Heart left ventricle (tissue), 16 donors: ENCODE measurements at regions not wholly inside any gene's neighbourhood (a gene's known extent, or its start where the extent isn't known, plus 50 kb on each side); places are given as distances from the start of the nearest gene placed in this dataset.

Experiments
- ATAC-seq, 4 donors: fragments of 200-7000 bp; cut with Tn5 transposase; one replicate each; pipeline ENCODE4 v1.9.1; 2020 to 2022; ENCODE audit warnings: moderate library complexity in 4 of 4, mild to moderate bottlenecking in 3 of 4, moderate number of reproducible peaks in 1 of 4
- DNase-seq, 5 donors: peaks; one replicate each; pipeline ENCODE4 v3.0.0-alpha.2; 2020
- H3K27ac ChIP-seq, 12 donors: fragments of 200-600 bp; sonication (generic) in 4 of 12; one replicate each; pipeline versions ENCODE4 v1.5.0 to v1.8.0; 2016 to 2022; ENCODE audit warnings: mild to moderate bottlenecking in 2 of 12
- H3K27me3 ChIP-seq, 9 donors: fragments of 200-600 bp; sonication (generic) in 2 of 9; one replicate each; pipeline versions ENCODE4 v1.5.1 to v1.8.0; 2016 to 2022; ENCODE audit warnings: mild to moderate bottlenecking in 3 of 9
- H3K36me3 ChIP-seq, 9 donors: fragments of 200-600 bp; sonication (generic) in 2 of 9; one replicate each; pipeline versions ENCODE4 v1.5.0 to v1.8.0; 2018 to 2022; ENCODE audit warnings: mild to moderate bottlenecking in 2 of 9
- H3K4me1 ChIP-seq, 12 donors: fragments of 200-600 bp; sonication (generic) in 4 of 12; one replicate each; pipeline versions ENCODE4 v1.5.0 to v1.8.0; 2016 to 2022; ENCODE audit warnings: mild to moderate bottlenecking in 3 of 12
- H3K4me3 ChIP-seq, 12 donors: fragments of 200-600 bp; sonication (generic) in 4 of 12; one replicate each; pipeline versions ENCODE4 v1.5.0 to v1.8.0; 2017 to 2022; ENCODE audit warnings: mild to moderate bottlenecking in 9 of 12, moderate library complexity in 4 of 12
- H3K9me3 ChIP-seq, 12 donors: fragments of 200-600 bp; sonication (generic) in 4 of 12; one replicate each; pipeline versions ENCODE4 v1.5.0 to v1.8.0; 2016 to 2022; ENCODE audit warnings: mild to moderate bottlenecking in 1 of 12
- CTCF ChIP-seq, 12 donors: fragments of 200-600 bp; sonication (generic) in 4 of 12; IDR thresholded peaks; one replicate each; pipeline versions ENCODE4 v1.5.0 to v1.8.0; 2018 to 2022; ENCODE audit warnings: antibody characterized with exemption in 12 of 12, mild to moderate bottlenecking in 5 of 12
- POLR2A ChIP-seq, 2 donors: fragments of 450-650 bp; IDR thresholded peaks; one replicate each; pipeline ENCODE4 v1.6.1; 2017; ENCODE audit warnings: antibody characterized with exemption in 2 of 2, mild to moderate bottlenecking in 2 of 2, moderate library complexity in 2 of 2
- WGBS, 4 donors: extraction: QIAGEN DNeasy Blood & Tissue Kit in 2 of 4; methylation state at CpG; one replicate each; pipeline versions ENCODE4 v1.1.5 to v1.1.7; 2013 to 2018; 5-methylcytosine and 5-hydroxymethylcytosine counted together
- intact Hi-C, 10 donors: fragments of 100-400 bp; cut with DNase I; formaldehyde crosslinking; loops; one replicate each; pipeline versions ENCODE4 v1.11.1 to v1.14.2; 2022
- donor health status: ischemic (EF 13 %, LVEDD 7.1; RV severe dilation, severe dysfunction).
- donor health status: healthy with polysubstance abuse.
- donor health status: DM: no; HTN: yes; CAD: no.
- donor health status: DM: no; HTN: no; CAD: no.
- donor health status: ischemic (EF 25% LVEDD 6.9; RV normal size, moderate dysfunction).
- donor health status: ischemic (EF 25% LVEDD 5.7; RV mildly dilated, moderate dysfunction).
- donor health status: healthy.
- donor health status: DM: yes; HTN: yes; CAD: no.
- donor health status: ischemic (EF 35%, LVEDD 5.7; RV mildly dilated, moderate dysfunction).
- donor health status: nonischemic (EF 11% LVEDD 7.7; RV severe dilation, severe dysfunction).
- donor health status: DM: yes; HTN: yes; CAD: no.
- donor health status: PGD.
- donor health status: ischemic (EF 29% LVEDD 5.4; RV normal size, mild dysfunction).
- donor health status: nonischemic (EF 23%, LVEDD 6.1; RV moderate dilation, normal function).

- TF ChIP-seq CTCF (IDR thresholded peaks at IDR 0.05) = no peak
- no peak for TF ChIP-seq POLR2A (IDR thresholded peaks at IDR 0.05)
- H3K27me3 ChIP-seq = peaks cover 0 to 16% (median 0%) of the 10 kb centered on the region in 9 donors
- ATAC-seq (no peak), DNase-seq (no peak)
- no peaks in the 10 kb centered on the region for H3K4me1 ChIP-seq
- no peak overlapping the region for H3K4me3 ChIP-seq
- WGBS, 4 donors = 80 to 95% (median 91%) methylated on average over 2 of the region's 2 CpGs
- no peaks in the 10 kb centered on the region for H3K36me3 ChIP-seq
- no peak overlapping the region for H3K27ac ChIP-seq
- intact Hi-C loops = no loop called here
- H3K9me3 ChIP-seq = no peaks in the 10 kb centered on the region
Observed at GRCh38 chr3:10563396-10563795, 58.0 kb upstream of the ATP2B2 start.

- 60 to 76% (median 71%) methylated on average over 3 of the region's 3 CpGs for WGBS, 4 donors
- H3K9me3 ChIP-seq = no peaks in the 10 kb centered on the region
- DNase-seq (no peak), ATAC-seq (no peak)
- H3K36me3 ChIP-seq = no peaks in the 10 kb centered on the region
- intact Hi-C loops = no loop called here
- peaks cover 0 to 3% (median 0%) of the 10 kb centered on the region in 12 donors for H3K4me1 ChIP-seq
- H3K27me3 ChIP-seq = peaks cover 0 to 16% (median 0%) of the 10 kb centered on the region in 9 donors
- TF ChIP-seq POLR2A (IDR thresholded peaks at IDR 0.05) (no peak), CTCF (IDR thresholded peaks at IDR 0.05) (no peak)
- no peak overlapping the region for H3K27ac ChIP-seq
- no peak overlapping the region for H3K4me3 ChIP-seq
Observed at GRCh38 chr3:10565814-10566213, 60.4 kb upstream of the ATP2B2 start.

DNA sequence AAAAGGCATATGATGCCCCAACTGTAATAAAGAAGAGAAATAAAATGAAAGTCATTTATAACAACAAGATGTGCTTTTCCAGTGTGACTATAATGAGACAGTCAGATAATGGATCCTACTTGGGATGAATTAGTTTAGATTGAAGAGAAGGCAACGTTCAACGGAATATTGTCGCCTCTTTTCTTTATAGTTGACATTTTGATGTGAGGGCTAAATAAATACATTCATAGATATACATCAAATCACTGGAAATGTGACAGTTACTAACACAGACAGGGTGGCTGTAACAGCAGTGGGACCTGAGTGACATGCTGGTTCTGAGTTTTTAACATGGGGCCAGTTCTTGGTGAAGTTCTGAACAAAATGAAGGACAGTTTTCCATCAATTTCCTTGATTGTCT lies 61.1 kb upstream of the ATP2B2 start:
- no peak for DNase-seq
- Histone ChIP-seq H3K36me3 (no peaks in the 10 kb centered on the region), H3K4me1 (peaks cover 0 to 3% (median 0%) of the 10 kb centered on the region in 12 donors), H3K27ac (no peak overlapping the region), H3K4me3 (no peak overlapping the region), H3K27me3 (peaks cover 0 to 16% (median 0%) of the 10 kb centered on the region in 9 donors), H3K9me3 (no peaks in the 10 kb centered on the region)
- no peak for ATAC-seq
- TF ChIP-seq CTCF (IDR thresholded peaks at IDR 0.05) (no peak), POLR2A (IDR thresholded peaks at IDR 0.05) (no peak)
- 86 to 93% (median 89%) methylated on average over 3 of the region's 3 CpGs for WGBS, 4 donors
- intact Hi-C loops = no loop called here

DNA sequence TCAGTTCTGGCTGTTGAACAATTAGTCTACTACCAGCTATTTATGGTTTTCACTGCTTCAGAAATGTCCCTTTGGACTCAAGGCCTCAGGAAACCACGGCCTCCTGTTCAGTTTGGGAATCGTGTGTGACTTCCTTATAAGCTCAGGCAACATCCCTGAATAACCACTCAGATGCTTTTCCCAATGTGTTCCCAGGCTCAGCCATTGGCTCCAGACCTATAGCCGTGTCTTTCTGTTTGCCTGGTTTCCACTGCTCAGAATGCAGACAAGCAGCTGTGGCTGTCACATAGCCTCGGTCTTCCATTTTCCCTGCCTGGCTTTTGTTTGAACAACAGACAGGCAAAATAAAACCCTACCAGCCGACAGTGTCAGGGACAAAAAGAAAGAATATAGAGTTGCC lies 63.2 kb upstream of the ATP2B2 start:
- ATAC-seq = no peak
- intact Hi-C loops = no loop called here
- Histone ChIP-seq H3K4me1 (peaks cover 0 to 7% (median 0%) of the 10 kb centered on the region in 12 donors), H3K27me3 (peaks cover 0 to 14% (median 0%) of the 10 kb centered on the region in 9 donors), H3K4me3 (no peak overlapping the region), H3K27ac (no peak overlapping the region), H3K36me3 (no peaks in the 10 kb centered on the region), H3K9me3 (no peaks in the 10 kb centered on the region)
- DNase-seq = no peak
- WGBS, 4 donors = 52 to 65% (median 56%) methylated on average over 5 of the region's 5 CpGs
- TF ChIP-seq POLR2A (IDR thresholded peaks at IDR 0.05) (no peak), CTCF (IDR thresholded peaks at IDR 0.05) (no peak)
